C4-2B (cell line): ENCODE measurements at regions not wholly inside any gene's neighbourhood (a gene's known extent, or its start where the extent isn't known, plus 50 kb on each side); places are given as distances from the start of the nearest gene placed in this dataset.

ENCODE experiments used
- CTCF ChIP-seq: fragments of 450-650 bp; conservative IDR thresholded peaks from 2 replicates; pipeline ENCODE4 v1.5.1; 2017; ENCODE audit warnings: mild to moderate bottlenecking
- ZFX ChIP-seq: fragments of 450-650 bp; IDR thresholded peaks from 2 replicates; pipeline ENCODE4 v1.6.1; 2017

GRCh38 chr3:176824811-176825210 is 372.5 kb downstream of the TBL1XR1 start:
- TF ChIP-seq CTCF (no peak), ZFX (no peak)
